ENCODE measurements at regions not wholly inside any gene's neighbourhood (a gene's known extent, or its start where the extent isn't known, plus 50 kb on each side); places are given as distances from the start of the nearest gene placed in this dataset.

- Histone ChIP-seq H4K91ac (replicated peaks; ENCODE audit: insufficient read length, low read length) (no peak overlapping the region), H2BK12ac (ENCODE audit: low read depth, low read length) (no peak overlapping the region), H3K9me3 (ENCODE audit: insufficient read depth in 2 of 2, low read depth in 1 of 2, low read length in 1 of 2) (no peaks in the 10 kb centered on the region), H3K23ac (ENCODE audit: insufficient read length) (no peak overlapping the region), H3K79me1 (ENCODE audit: low read depth, low read length) (no peaks in the 10 kb centered on the region), H4K20me1 (replicated peaks in 1 of 2; ENCODE audit: control insufficient read depth in 1 of 2, insufficient read depth in 2 of 2, low read length in 2 of 2) (no peaks in the 10 kb centered on the region), H3K79me2 (ENCODE audit: control insufficient read depth in 1 of 2, insufficient read depth in 2 of 2, low read length in 2 of 2) (no peaks in the 10 kb centered on the region), H3K18ac (ENCODE audit: extremely low read depth, low read length) (no peak overlapping the region), H4K5ac (ENCODE audit: insufficient read length, low read depth, low read length) (no peak overlapping the region), H3K4ac (replicated peaks; ENCODE audit: insufficient read length, low read depth, low read length) (no peak overlapping the region), H3K27ac (ENCODE audit: low read depth, low read length) (no peak overlapping the region), H2BK5ac (ENCODE audit: low read depth, low read length) (no peak overlapping the region), H2BK20ac (ENCODE audit: low read length) (no peak overlapping the region), H2BK120ac (replicated peaks; ENCODE audit: low read depth, low read length) (no peak overlapping the region), H3K27me3 (replicated peaks in 1 of 4; ENCODE audit: control insufficient read depth in 3 of 4, extremely low read depth in 1 of 4, insufficient read depth in 3 of 4, low read length in 3 of 4) (no peaks in the 10 kb centered on the region), H3K4me2 (ENCODE audit: insufficient read depth in 1 of 2, low read depth in 2 of 2, low read length in 2 of 2) (no peak overlapping the region), H3K23me2 (ENCODE audit: low read depth, low read length) (no peaks in the 10 kb centered on the region), H2AK5ac (ENCODE audit: low read depth, low read length) (no peak overlapping the region), H3K9ac (replicated peaks in 1 of 4; ENCODE audit: extremely low read depth in 1 of 4, low read depth in 3 of 4, low read length in 3 of 4) (no peak overlapping the region), H2AFZ (ENCODE audit: low read length) (no peak overlapping the region), H3K36me3 (ENCODE audit: control insufficient read depth in 2 of 4, insufficient read depth in 4 of 4, low read length in 3 of 4) (no peaks in the 10 kb centered on the region), H3K4me3 (ENCODE audit: extremely low read depth in 1 of 4, insufficient read depth in 2 of 4, low read depth in 3 of 4, low read length in 4 of 4) (no peak overlapping the region), H3K56ac (replicated peaks; ENCODE audit: insufficient read length, low read depth, low read length) (no peak overlapping the region), H2BK15ac (ENCODE audit: low read length) (no peak overlapping the region), H4K8ac (ENCODE audit: extremely low read depth, insufficient read depth, low read length) (no peak overlapping the region), H3K14ac (ENCODE audit: insufficient read length) (no peak overlapping the region), H3K4me1 (replicated peaks in 1 of 4; ENCODE audit: control insufficient read depth in 3 of 4, insufficient read depth in 4 of 4, low read length in 3 of 4) (no peaks in the 10 kb centered on the region)
- POLR2A ChIA-PET (ENCODE audit: partially characterized antibody) = no interaction called here
- CTCF ChIA-PET (ENCODE audit: partially characterized antibody) = no interaction called here
- TF ChIP-seq PHF8 (conservative IDR thresholded peaks at IDR 0.05; ENCODE audit: low read depth, low read length) (no peak), NRF1 (IDR thresholded peaks at IDR 0.05; ENCODE audit: low read depth, low read length) (no peak), KDM5A (IDR thresholded peaks at IDR 0.05; ENCODE audit: low read length) (no peak), EP300 (IDR thresholded peaks at IDR 0.05; ENCODE audit: borderline replicate concordance in 1 of 2, low read depth in 2 of 2, low read length in 2 of 2) (no peak), POLR2A (IDR thresholded peaks at IDR 0.05; ENCODE audit: control extremely low read depth in 1 of 2, low read depth in 2 of 2, low read length in 2 of 2) (no peak)
- no peak for FAIRE-seq
- DNase-seq (ENCODE audit: low read depth in 1 of 2, low spot score in 2 of 2) = no peak
- 92% methylated on average over 2 of the region's 2 CpGs; no CpG with 5 or more reads in 1 of the 2 experiments for WGBS, 2 experiments (ENCODE audit: extremely low coverage in 1 of 2, insufficient coverage in 1 of 2, insufficient read length in 1 of 2, insufficient replicate concordance in 2 of 2, low coverage in 1 of 2, low lambda C conversion rate in 2 of 2, missing lambda C conversion rate in 1 of 2)
Observed at GRCh38 chr5:83802686-83803085, 82.0 kb upstream of the HAPLN1 start.
